GM10248 (cell line): ENCODE measurements at regions not wholly inside any gene's neighbourhood (a gene's known extent, or its start where the extent isn't known, plus 50 kb on each side); places are given as distances from the start of the nearest gene placed in this dataset.

ENCODE experiments used
- CTCF ChIA-PET: fragments of 300-600 bp; sonication (Branson Sonifier 250); formaldehyde crosslinking; extraction: SDS; loops from one replicate; lab custom pipeline; 2021; ENCODE audit warnings: antibody characterized with exemption; lab: Yijun Ruan, JAX
- POLR2A ChIA-PET: fragments of 350-650 bp; sonication (Branson Sonifier 250); formaldehyde crosslinking; extraction: SDS; loops from one replicate; lab custom pipeline; 2020; ENCODE audit warnings: antibody characterized with exemption; lab: Yijun Ruan, JAX
- DNase-seq: peaks from one replicate; pipeline ENCODE4 v3.0.0; 2012; ENCODE audit errors: extremely low spot score
- CTCF ChIP-seq: IDR thresholded peaks from 2 replicates; pipeline ENCODE4 v1.5.1; 2012; ENCODE audit warnings: mild to moderate bottlenecking, low read depth; ENCODE audit errors: extremely low read depth, missing control alignments, control extremely low read depth

- ChIA-PET CTCF (no interaction called here), POLR2A (no interaction called here)
- no peak for TF ChIP-seq CTCF
- no peak for DNase-seq
Observed at GRCh38 chr3:147900851-147901250, 491.7 kb downstream of the ZIC1 start.

GRCh38 chr3:147903026-147903425, 493.9 kb downstream of the ZIC1 start:
- ChIA-PET CTCF (no interaction called here), POLR2A (no interaction called here)
- no peak for TF ChIP-seq CTCF
- no peak for DNase-seq

- CTCF ChIA-PET = interaction anchor here (2.8 kb wide), 1 partner anchor 16 kb away, joined by 7 read pairs; no protein-coding TSS in a partner anchor
- POLR2A ChIA-PET = no interaction called here
- no peak for DNase-seq
- no peak for TF ChIP-seq CTCF
Observed at GRCh38 chr3:147904421-147904820, 495.3 kb downstream of the ZIC1 start.

GRCh38 chr3:147906285-147906684, 497.1 kb downstream of the ZIC1 start:
- TF ChIP-seq CTCF = no peak
- CTCF ChIA-PET = interaction anchor here (2.8 kb wide), 1 partner anchor 18 kb away, joined by 7 read pairs; no protein-coding TSS in a partner anchor
- DNase-seq = no peak
- POLR2A ChIA-PET = no interaction called here

GRCh38 chr3:147914532-147914931, 505.4 kb downstream of the ZIC1 start:
- ChIA-PET CTCF (interaction anchor here (1.5 kb wide), 1 partner anchor 12 kb away, joined by 3 read pairs; no protein-coding TSS in a partner anchor), POLR2A (no interaction called here)
- TF ChIP-seq CTCF = no peak
- no peak for DNase-seq

- CTCF ChIA-PET = interaction anchor here (1.5 kb wide), 1 partner anchor 11 kb away, joined by 3 read pairs; no protein-coding TSS in a partner anchor
- DNase-seq = no peak
- POLR2A ChIA-PET = no interaction called here
- no peak for TF ChIP-seq CTCF
Observed at GRCh38 chr3:147915057-147915456, 505.9 kb downstream of the ZIC1 start.
